ENCODE measurements at regions not wholly inside any gene's neighbourhood (a gene's known extent, or its start where the extent isn't known, plus 50 kb on each side); places are given as distances from the start of the nearest gene placed in this dataset.
A peak's percentile ranks its signal among the peaks of the same experiment; 100 is the strongest.
"Not testable (repeated sequence)": the region's sequence is repeated elsewhere in the genome, so short reads cannot be mapped to it uniquely, and the experiment has no call there.

DNA sequence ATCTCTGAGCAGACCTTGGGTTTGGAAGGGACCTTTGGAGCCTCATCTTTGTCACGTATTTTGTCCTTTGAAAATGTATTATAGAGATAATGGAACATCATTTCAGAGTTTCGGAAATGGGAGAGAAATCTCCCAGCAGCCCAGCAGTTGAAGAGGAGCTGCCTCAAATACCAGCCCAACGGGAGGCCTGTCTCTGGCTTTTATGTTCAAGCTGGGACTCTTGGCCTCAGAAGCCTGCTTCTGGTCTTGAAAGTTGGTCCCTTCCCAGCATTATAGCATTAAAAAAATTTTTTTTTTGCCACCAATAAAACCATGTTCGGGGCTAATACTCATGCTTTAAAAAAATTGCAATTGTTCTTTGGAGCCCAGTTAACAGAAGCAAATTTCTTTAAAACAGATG is 73.4 kb upstream of the CTBP2 start:
- DNase-seq: no peak

DNA sequence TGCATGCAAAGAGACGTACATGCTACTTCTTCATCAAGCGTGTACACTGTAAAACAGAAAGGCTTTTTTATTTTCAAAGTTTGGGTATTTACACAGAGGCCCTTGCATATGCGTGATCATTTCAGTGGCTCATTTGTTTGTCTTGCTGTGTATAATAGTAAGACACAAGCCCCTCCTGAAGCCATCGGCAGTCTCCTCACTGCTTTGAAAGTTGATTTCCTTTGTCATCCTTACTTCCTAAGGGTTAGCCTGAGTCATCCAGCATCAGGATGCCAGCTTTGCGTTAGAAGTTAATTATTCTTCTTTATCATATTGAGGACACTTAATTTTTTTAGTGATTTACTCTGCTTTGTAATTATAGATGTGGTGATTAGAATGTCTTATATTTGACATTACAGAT is 72.5 kb upstream of the CTBP2 start:
- no peak for DNase-seq

DNA sequence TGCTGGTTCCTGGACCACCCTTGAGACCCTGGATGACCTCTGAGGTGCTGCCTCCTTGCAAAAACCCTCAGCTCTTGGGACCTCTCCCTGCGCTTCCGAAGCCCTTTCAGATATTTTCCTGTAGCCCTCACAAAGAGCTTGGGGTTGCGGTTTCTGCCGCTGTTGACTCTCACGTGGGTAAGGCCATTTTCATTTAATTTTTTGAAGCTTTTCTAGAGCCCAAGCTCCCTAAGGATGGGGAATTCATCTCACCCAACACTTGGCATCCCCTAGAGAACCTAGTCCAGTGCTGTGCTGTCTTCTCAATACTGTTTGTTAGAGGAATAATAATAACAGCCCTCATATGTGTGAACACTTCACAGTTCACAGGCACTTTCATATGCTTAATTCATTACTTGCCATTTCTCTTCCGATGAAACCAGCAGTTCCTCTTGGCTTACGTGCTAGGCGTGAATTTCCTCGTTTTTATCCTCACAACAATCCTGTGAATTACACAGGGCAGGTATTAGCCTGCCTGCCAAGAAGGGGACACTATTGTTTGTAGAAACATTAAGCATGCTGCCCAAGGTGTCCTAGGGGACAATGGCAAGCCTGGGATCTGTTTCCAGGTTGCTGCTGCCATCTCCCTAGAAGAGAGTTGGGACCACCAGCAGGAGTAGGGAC is 71.6 kb upstream of the CTBP2 start:
- DNase-seq: no peak

DNA sequence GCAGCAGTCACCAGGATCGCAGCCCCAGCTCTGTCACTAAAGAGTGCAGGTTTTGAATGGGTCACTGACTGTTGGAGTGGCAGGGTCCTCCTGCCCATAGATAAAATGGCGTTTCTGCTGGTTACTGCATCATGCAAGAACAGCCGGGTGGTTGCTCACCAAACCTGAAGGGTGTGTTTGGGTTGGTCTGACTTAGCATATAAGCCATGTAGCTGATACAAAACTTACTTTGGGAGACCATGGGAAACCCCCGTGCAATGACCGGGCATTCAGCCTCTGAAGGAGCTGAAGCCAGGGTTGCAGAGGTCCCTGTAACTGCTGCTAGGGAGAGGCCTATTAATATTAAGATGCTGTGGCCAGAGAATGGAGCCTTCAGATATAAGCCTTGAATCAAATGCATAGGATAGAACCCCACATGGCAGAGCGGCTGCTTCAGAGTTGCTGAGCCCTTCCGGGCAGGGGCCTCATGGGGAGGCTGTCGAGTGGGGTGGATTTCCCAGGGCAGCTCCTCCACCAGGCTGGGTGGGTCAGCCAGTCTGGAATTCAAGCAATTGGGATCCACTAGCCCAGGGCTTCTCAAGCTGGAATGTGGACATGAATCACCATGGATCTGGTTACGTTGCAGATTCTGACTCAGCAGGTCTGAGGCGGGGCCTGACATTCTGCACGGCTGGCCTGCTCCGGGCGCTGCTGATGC is 70.9 kb upstream of the CTBP2 start:
- peak; percentile 93 for DNase-seq

DNA sequence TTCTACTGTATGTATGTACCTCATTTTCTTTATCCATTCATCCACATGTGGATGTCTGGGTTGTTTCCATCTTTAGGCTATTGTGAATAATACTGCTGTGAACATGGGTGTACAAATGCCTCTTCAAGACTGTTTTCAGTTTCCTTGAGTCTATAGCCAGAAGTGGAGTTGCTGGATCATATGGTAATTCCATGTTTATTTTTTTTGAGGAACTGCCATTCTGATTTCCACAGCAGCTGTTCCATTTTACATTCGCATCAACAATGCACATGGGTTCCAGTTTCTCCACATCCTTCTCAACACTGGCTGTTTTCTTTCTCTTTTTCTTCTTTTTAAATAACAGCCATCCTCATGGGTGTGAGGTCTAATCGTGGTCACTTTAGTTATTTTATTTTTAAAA is 69.9 kb upstream of the CTBP2 start:
- DNase-seq: no peak

DNA sequence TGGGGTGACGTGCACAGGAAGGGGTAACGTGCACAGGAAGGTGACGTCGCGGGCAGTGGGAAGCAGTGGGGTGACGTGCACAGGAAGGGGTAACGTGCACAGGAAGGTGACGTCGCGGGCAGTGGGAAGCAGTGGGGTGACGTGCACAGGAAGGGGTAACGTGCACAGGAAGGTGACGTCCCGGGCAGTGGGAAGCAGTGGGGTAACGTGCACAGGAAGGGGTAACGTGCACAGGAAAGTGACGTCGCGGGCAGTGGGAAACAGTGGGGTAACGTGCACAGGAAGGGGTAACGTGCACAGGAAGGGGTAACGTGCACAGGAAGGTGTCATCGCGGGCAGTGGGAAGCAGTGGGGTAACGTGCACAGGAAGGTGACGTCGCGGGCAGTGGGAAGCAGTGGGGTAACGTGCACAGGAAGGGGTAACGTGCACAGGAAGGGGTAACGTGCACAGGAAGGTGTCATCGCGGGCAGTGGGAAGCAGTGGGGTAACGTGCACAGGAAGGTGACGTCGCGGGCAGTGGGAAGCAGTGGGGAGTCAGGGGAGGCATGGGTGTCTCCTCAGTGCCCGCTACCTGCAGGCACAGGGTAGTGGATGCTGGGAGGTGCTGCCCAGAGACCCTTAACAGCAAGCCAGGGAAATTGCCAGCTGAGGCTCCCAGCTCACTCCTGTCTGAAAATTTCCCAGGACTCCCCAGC is 68.0 kb upstream of the CTBP2 start:
- DNase-seq: not testable (repeated sequence)

DNA sequence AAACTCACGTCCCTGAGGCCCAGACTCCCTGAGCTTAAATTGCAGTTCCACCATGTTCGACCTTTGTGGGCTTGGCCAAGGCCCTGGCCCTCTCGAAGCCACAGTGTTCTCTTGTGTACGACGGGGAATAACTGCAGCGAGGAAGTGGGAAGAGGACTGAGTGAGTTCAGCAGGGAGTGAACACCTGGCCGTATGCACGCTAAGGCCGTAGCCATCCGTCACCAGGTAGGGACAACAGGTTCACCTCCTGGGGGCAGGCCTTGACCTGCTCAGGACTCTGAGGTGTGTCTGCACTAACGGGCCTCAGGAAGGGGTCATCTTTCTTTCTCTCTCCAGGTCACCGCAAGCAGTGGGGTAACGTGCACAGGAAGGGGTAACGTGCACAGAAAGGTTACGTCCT is 67.2 kb upstream of the CTBP2 start:
- DNase-seq: no peak

DNA sequence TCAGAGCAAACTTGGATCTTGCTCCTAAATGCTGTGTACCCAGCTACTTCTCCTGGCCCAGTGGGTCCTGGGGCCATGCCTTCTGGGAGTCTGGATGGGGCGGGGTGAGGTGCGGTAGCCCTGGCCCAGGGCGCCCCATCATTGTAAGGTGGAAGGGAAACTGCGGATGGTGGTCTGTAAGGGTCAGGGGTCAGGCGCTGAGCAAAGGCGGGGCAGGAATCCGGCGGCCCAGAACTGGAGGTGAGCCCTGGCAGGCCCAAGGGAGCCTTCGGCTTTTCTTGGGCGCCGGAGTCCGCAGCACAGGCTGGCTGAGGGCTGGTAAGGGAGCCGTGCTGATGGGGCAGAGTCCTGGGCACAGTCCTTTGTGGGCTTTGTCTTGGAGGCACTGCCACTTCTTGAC is 66.5 kb upstream of the CTBP2 start:
- DNase-seq: no peak

DNA sequence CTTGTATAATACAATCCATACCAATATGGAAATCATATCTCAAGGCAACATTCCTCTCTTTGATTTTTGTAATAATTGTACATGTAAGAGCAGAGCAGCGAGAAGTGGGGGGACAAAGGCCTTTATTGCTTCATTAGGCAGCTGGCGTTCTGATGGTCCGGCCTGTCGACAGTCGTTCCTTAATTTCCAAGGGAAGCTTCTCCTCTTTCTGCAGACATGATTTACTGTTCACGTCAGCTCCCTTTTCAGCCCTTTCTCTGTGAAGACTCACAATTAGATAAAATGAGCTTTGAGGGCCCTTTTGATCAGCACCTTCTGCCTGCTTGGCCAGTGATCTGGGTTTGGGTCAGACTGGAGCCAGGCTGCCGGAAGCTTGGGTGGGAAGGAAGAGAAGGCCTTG is 65.6 kb upstream of the CTBP2 start:
- DNase-seq: no peak

DNA sequence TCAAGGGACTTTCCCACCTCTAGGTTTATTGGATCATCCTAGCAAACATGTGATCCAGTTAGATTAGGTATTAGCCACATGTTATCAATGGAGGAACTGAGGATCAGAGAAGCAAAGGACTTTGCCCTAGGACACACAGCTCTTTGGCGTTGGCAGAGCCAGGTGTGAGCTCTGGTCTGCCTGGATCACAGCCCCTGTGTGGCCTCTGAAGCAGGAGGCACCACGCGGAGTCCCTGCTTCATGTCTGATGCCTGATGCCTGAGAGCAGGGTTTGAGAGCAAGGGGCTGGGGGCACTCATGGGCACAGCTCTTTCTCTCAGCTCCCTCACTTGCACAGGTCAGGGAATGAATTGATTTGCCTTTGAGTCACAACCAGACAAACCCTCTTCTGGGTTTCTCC is 64.7 kb upstream of the CTBP2 start:
- no peak for DNase-seq

DNA sequence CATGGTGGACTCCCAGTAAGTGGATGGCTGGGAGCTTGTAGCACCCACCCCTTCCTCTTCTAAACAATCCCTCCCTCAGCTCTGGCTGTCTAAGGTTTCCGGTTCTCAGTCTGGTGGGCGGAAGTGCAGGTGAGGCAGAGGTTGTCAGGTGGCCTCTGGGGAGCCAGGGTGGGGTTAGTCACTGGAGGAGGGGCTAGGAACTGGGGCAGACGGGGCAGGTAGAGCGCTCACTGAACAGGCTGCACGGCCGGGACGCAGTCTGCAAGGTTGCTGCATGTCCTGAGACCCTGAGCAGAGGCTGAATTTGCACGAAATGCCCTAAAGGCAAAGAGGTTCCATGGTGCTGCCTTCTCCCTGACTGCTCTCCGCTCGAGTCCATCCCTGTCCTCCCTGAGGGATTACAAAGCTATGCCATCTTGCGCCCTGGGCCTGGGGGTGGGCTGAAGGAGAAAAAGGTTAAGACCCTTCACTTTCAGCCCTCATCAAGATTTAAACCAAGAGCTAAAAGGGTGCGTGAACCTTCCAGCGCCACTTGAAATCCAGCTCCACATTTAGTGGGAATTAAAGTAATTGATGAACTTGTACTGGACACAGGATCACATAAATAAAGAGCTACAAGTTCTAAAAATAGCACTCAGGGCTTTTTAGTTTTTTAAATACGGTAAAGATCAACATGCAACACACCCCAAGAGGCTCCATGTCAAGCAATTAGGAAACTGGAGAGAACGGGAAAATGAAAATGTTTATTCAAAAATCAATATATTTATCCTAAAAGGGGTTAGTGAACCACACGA is 62.3 kb upstream of the CTBP2 start:
- no peak for DNase-seq

DNA sequence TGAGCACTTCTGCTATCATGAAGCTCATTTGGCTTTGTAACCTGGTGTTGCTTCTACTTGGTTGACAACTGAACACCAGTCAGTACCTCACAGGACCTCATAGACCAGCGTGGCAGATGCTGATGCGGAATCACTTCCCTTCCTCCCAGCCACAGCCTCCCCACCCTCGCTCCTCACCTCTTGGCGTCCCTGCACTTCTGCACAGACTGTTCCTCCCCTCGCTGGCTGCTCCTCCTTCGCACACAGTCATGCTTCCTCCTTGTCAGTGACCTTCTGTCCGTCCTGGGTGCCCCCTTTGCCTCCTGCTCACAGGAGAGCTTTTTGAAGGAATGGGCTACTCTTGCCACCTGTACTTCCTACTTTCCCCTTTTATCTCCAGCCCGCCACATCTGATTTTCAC is 61.4 kb upstream of the CTBP2 start:
- DNase-seq: no peak

DNA sequence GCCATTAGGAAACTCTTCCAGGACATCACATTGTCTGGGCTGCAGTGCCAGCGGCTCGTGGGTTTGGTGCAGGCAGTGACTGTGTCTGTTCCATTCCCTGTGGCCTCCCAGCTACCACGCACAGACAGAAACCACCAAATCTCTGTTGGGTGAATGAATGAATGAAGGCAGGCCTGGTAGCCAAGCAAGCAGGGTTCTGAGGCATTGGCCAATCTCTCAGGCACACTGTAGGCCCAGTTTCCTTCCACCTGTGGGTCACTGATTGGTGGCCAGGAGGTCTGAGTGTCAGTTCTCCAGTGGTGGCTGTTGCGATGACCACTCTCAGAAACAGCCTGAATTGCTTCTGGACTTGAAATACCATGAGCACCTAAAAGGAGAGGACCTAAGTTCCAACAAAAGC is 59.4 kb upstream of the CTBP2 start:
- DNase-seq: no peak

DNA sequence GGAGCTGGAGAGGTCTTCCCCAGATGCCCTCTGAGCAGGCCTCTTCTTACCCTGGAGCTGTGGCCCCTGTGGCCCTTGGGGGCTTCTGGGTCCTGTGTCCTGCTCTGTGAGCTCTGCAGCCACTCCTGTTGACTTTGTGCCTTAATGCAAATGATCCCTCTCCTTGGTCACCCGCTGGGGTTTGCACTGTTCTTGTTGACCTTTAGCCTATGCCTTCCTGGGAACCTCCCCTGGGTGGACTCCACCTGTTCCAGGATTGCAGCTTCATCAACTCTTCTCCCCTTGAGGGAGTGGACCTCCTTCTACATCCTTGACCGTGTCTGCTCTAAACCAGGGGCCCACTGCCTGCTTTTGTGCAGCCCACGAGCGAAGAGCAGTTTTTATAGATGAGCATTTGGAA is 58.6 kb upstream of the CTBP2 start:
- DNase-seq: no peak

DNA sequence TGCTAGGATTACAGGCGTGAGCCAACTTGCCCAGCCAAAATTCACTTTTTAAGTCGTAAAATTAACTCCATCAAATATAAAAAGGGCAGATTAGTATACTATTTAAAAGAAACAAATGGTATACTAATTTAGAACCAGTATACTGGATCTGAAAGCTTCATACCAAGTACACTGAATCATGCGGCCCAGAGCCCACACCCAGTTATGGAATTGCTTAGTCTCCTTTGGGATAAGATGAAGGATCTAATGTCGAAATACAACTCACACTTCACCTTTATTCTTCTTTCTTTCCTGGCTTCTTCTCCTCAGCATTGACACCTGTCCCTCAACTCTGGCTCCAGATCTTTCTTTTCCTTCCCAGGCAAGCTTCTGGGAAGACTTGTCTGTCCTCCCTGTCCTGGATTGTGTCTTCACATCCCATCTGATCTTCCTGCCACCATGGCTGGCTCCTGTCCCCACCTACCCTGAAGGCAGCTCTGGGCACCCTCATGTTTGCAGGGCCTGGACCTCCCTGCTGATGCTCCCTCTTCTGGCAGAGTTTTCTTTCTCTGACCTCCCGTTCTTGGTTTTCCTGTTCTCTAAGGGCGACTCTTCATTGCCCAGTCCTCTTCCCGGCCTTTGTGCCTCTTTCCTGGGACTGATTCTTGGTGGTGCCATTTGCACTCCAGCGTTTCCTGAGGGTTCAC is 57.8 kb upstream of the CTBP2 start:
- DNase-seq: no peak

DNA sequence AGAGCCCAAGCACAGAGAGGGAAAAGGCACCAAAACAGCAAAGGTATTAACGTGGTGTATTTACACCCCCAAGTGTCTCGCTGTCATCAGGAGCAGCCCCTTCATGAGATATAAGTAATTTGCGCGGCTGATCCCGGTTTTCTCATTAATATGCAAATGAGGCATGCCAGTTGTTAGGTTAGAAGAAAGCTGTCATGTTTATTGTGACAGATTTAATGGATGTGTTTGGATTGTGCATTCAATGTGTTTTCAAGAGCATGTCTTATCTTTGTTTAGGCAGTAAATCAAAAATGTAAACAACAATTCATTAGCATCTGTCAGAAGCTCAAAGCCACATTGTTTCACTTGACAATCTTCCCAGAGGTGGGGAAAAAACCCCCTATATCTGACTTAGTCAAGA is 56.5 kb upstream of the CTBP2 start:
- DNase-seq: no peak

DNA sequence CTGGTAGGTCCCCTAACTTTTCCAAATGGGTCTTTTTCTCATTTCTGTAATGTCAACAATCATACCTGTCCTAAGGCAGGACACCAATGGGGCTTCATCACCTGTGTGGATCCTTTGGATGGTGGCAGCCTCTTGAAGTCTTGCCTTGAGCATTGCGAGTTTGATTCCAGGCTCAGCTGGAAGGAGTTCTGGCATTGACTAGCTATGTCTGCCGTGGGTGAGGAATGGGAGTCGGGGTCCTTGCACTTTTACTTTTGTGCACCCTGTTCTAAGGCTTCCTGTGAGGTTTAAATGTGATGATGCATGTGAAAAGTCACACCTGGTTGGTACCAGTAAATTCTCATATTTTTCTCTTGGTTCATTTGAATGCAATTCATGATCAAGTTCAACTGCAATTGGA is 55.9 kb upstream of the CTBP2 start:
- DNase-seq: no peak

DNA sequence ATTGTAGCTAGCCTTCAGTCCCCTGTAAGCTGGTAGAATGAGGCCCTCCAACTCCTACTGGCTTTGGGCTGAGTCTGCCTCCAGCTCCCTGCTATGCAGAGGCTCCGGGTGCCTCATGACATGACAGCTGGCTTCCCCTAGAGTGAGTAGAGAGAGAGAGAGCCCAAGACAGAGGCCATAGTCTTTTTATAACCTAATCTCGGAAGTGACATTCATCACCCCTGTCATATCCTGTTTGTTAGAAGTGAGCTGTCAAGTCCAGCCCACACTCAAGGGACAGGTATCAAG is 53.9 kb upstream of the CTBP2 start:
- no peak for DNase-seq

DNA sequence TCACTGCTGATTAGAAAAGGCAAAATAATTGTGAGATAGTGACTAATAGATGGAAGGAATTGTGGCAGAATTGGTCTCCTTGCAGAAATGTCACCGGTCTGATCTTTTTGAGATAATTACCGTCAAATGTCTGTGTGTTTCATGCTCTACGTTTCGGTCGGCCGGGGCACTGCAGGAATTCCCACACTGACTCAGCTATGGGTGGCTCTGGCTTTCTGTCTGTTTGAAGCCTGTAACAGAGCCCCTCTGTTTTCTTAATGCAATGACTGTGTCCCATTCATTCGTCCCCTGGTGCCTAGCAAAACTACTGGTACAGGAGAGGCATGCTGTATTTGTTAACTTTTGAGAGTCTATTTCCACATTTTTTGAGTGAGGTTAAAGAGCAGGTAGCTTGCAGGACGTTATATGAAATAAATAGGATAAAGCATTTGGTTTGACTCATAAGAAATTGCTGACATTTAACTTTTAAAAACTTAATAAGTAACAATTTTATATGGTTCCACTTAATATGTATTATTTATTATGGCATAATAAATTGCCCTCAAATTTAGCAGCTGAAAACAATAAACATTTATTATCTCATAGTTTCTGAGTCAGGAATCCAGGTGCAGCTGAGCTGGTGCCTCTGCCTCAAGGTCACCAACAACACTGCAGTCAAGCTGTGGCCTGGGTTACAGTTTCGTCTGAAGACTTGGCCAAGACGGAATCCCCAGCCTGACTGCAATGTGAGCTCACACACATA is 53.3 kb upstream of the CTBP2 start:
- DNase-seq: no peak

DNA sequence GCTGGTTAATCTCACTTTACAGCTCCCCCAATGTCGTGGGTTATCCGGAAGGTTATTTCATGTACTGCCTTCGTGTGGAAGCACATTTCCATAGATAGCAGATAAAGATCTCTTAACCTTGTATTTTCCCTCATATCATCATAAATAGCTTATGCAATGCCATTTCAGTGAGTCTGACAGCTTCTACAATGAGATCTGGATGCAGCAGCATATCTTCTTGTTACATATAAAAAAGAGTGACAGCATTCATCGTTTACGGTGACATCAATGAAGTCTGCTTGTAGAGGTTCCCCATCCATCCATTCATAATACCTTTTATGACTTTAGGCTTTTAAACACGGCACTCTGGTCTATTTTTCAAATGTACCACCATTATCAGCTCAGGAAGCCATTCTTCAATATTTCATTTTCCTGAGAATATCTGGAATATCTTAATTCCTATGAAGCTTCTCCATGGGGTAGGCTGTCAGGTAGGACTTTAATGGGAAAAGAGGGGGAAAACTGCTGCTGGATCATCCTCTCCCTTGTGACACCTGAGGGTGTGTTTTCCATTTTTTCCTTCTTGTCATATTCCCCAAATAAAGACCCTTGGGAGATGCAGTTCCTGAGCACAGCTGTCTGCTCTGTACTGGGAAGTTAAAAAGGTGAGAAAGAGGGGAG is 51.9 kb upstream of the CTBP2 start:
- DNase-seq: no peak

All from 8988T (cell line).